Heart left ventricle (tissue), 13 donors: ENCODE measurements at regions not wholly inside any gene's neighbourhood (a gene's known extent, or its start where the extent isn't known, plus 50 kb on each side); places are given as distances from the start of the nearest gene placed in this dataset.

Source experiments
- POLR2A ChIP-seq, 2 donors: fragments of 450-650 bp; IDR thresholded peaks; one replicate each; pipeline ENCODE4 v1.6.1; 2017; ENCODE audit warnings: antibody characterized with exemption in 2 of 2, mild to moderate bottlenecking in 2 of 2, moderate library complexity in 2 of 2
- TF ChIP-seq, protein P1 (sequence below), 12 donors: fragments of 200-600 bp; sonication (generic) in 4 of 12; IDR thresholded peaks; one replicate each; pipeline versions ENCODE4 v1.5.0 to v1.8.0; 2018 to 2022; ENCODE audit warnings: antibody characterized with exemption in 12 of 12, mild to moderate bottlenecking in 5 of 12
- donor health status: ischemic (EF 13 %, LVEDD 7.1; RV severe dilation, severe dysfunction).
- donor health status: DM: no; HTN: yes; CAD: no.
- donor health status: DM: no; HTN: no; CAD: no.
- donor health status: ischemic (EF 25% LVEDD 6.9; RV normal size, moderate dysfunction).
- donor health status: ischemic (EF 25% LVEDD 5.7; RV mildly dilated, moderate dysfunction).
- donor health status: ischemic (EF 35%, LVEDD 5.7; RV mildly dilated, moderate dysfunction).
- donor health status: nonischemic (EF 11% LVEDD 7.7; RV severe dilation, severe dysfunction).
- donor health status: DM: yes; HTN: yes; CAD: no.
- donor health status: PGD.
- donor health status: ischemic (EF 29% LVEDD 5.4; RV normal size, mild dysfunction).
- donor health status: nonischemic (EF 23%, LVEDD 6.1; RV moderate dilation, normal function).

DNA sequence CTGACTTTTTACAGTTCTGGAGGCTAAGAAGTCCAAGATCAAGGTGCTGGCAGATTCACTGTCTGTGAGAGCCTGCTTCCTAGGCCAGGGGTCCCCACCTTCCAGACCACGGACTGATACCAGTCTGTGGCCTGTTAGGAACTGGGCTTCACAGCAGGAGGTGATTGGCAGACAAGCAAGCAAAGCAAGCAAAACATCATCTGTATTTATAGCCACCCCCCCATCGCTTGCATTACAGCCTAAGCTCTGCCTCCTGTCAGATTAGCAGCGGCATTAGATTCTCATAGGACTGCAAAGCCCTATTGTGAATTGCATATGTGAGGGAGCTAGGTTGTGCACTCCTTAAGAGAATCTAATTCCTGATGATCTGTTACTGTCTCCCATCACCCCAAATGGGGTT lies 194.7 kb upstream of the THRB start:
- TF ChIP-seq, protein P1, sequence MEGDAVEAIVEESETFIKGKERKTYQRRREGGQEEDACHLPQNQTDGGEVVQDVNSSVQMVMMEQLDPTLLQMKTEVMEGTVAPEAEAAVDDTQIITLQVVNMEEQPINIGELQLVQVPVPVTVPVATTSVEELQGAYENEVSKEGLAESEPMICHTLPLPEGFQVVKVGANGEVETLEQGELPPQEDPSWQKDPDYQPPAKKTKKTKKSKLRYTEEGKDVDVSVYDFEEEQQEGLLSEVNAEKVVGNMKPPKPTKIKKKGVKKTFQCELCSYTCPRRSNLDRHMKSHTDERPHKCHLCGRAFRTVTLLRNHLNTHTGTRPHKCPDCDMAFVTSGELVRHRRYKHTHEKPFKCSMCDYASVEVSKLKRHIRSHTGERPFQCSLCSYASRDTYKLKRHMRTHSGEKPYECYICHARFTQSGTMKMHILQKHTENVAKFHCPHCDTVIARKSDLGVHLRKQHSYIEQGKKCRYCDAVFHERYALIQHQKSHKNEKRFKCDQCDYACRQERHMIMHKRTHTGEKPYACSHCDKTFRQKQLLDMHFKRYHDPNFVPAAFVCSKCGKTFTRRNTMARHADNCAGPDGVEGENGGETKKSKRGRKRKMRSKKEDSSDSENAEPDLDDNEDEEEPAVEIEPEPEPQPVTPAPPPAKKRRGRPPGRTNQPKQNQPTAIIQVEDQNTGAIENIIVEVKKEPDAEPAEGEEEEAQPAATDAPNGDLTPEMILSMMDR (IDR thresholded peaks at IDR 0.05) = no peak
- TF ChIP-seq POLR2A (IDR thresholded peaks at IDR 0.05) = no peak
